HCT116 (cell line): ENCODE measurements at regions not wholly inside any gene's neighbourhood (a gene's known extent, or its start where the extent isn't known, plus 50 kb on each side); places are given as distances from the start of the nearest gene placed in this dataset.

Experiments used
- ATAC-seq: fragments of 200-7000 bp; cut with Tn5 transposase; 2 replicates; pipeline ENCODE4 v1.9.1; 2020; ENCODE audit warnings: mild to moderate bottlenecking, moderate library complexity
- BruUV-seq: library from RNA; stranded (reverse); fragments of 400-500 nt; replicated peaks from 2 replicates; lab custom pipeline; 2021; lab: Mats Ljungman, UMichigan
- CTCF ChIA-PET: fragments of 300-600 bp; sonication (Branson Sonifier 250); formaldehyde crosslinking; loops from one replicate; lab custom pipeline; 2021; ENCODE audit warnings: antibody characterized with exemption; lab: Charles Lee
- POLR2A ChIA-PET: fragments of 300-600, 350-600 bp; sonication (Branson Sonifier 250); formaldehyde crosslinking; loops from one replicate; lab custom pipeline; 2021; ENCODE audit warnings: antibody characterized with exemption; lab: Charles Lee
- RAD21 ChIA-PET, 2 experiments: fragments of 300-600 bp; sonication (Branson Sonifier 250); formaldehyde crosslinking; loops; one replicate each; lab custom pipeline; 2023; ENCODE audit warnings: low total read pairs in 2 of 2; ENCODE audit not compliant: uncharacterized antibody in 2 of 2, unreplicated experiment in 2 of 2, low non-redundant PET in 1 of 2; lab: Charles Lee
- DNase-seq: peaks from one replicate; pipeline ENCODE4 v3.0.0-alpha.2; 2010; ENCODE audit warnings: low read depth, low spot score
- H2AFZ ChIP-seq: fragments of 200-600 bp; shearing (Covaris generic), sonication (generic); 2 replicates; pipeline ENCODE4 v1.6.1; 2017; ENCODE audit warnings: low read depth, mixed run types, mixed read lengths, antibody characterized with exemption, low read length; ENCODE audit not compliant: poor library complexity, severe bottlenecking
- H3K27ac ChIP-seq: 2 replicates; pipeline ENCODE4 v1.5.1; 2012; ENCODE audit warnings: low read depth, low read length
- H3K27me3 ChIP-seq: fragments of 200-600 bp; sonication (generic); 2 replicates; pipeline ENCODE4 v1.6.1; 2016; ENCODE audit warnings: mixed run types, low read length, mixed read lengths; ENCODE audit not compliant: insufficient read depth
- H3K36me3 ChIP-seq, 2 experiments: fragments of 200-500 bp in 1 of 2; fragments of 200-600 bp in 1 of 2; sonication (Bioruptor generic) in 1 of 2; sonication (generic) in 1 of 2; 2 replicates each; pipeline versions ENCODE4 v1.5.1 to v1.6.1; 2014 to 2016; ENCODE audit warnings: low read length in 2 of 2, inconsistent platforms in 1 of 2, mixed read lengths in 1 of 2, mixed run types in 1 of 2; ENCODE audit not compliant: insufficient read depth in 2 of 2, control insufficient read depth in 1 of 2
- H3K4me1 ChIP-seq, 2 experiments: fragments of 200-600 bp in 1 of 2; sonication (generic) in 1 of 2; 2 replicates each; pipeline versions ENCODE4 v1.5.1 to v1.6.1; 2012 to 2017; ENCODE audit warnings: low read length in 2 of 2, inconsistent platforms in 1 of 2, mild to moderate bottlenecking in 1 of 2, mixed read lengths in 1 of 2, mixed run types in 1 of 2, moderate library complexity in 1 of 2; ENCODE audit not compliant: insufficient read depth in 2 of 2, control insufficient read depth in 1 of 2
- H3K4me2 ChIP-seq: fragments of 200-600 bp; sonication (generic); 2 replicates; pipeline ENCODE4 v1.6.1; 2017; ENCODE audit warnings: mixed run types, low read length, mixed read lengths
- H3K4me3 ChIP-seq, 2 experiments: fragments of 200-600 bp in 1 of 2; sonication (generic) in 1 of 2; replicated peaks in 1 of 2; 2 replicates each; pipeline ENCODE4 v1.5.1; 2011 to 2016; ENCODE audit warnings: low read length in 2 of 2, control low read depth in 1 of 2, low read depth in 1 of 2, mild to moderate bottlenecking in 1 of 2, mixed read lengths in 1 of 2, mixed run types in 1 of 2
- H3K79me2 ChIP-seq: fragments of 200-600 bp; sonication (generic); 2 replicates; pipeline ENCODE4 v1.6.1; 2017; ENCODE audit warnings: mild to moderate bottlenecking, mixed run types, low read length, moderate library complexity, mixed read lengths; ENCODE audit not compliant: insufficient read depth
- H3K9ac ChIP-seq: fragments of 200-600 bp; sonication (generic); 2 replicates; pipeline ENCODE4 v1.6.1; 2016; ENCODE audit warnings: low read length, mixed read lengths
- H3K9me2 ChIP-seq: fragments of 200-600 bp; sonication (generic), shearing (Covaris generic); 2 replicates; pipeline ENCODE4 v1.6.1; 2017; ENCODE audit warnings: mixed run types, mild to moderate bottlenecking, moderate library complexity; ENCODE audit not compliant: insufficient read depth
- H3K9me3 ChIP-seq, 2 experiments: fragments of 200-500 bp in 1 of 2; fragments of 200-600 bp in 1 of 2; sonication (Bioruptor generic) in 1 of 2; sonication (generic) in 1 of 2; 2 replicates each; pipeline ENCODE4 v1.6.1; 2014 to 2017; ENCODE audit warnings: low read length in 2 of 2, mixed read lengths in 2 of 2, inconsistent platforms in 1 of 2, low read depth in 1 of 2, mild to moderate bottlenecking in 1 of 2, mixed run types in 1 of 2, moderate library complexity in 1 of 2; ENCODE audit not compliant: control insufficient read depth in 1 of 2, insufficient read depth in 1 of 2
- H4K20me1 ChIP-seq: fragments of 200-600 bp; sonication (generic), shearing (Covaris generic); 2 replicates; pipeline ENCODE4 v1.6.1; 2017; ENCODE audit warnings: mixed run types, mild to moderate bottlenecking, moderate library complexity; ENCODE audit not compliant: insufficient read depth
- EZH2 ChIP-seq: fragments of 200-600 bp; sonication (generic); IDR thresholded peaks from 2 replicates; pipeline ENCODE4 v1.6.1; 2017; ENCODE audit warnings: antibody characterized with exemption, mixed run types
- RAD21 ChIP-seq: IDR thresholded peaks from 2 replicates; pipeline ENCODE4 v1.6.1; 2012; ENCODE audit warnings: low read depth, mild to moderate bottlenecking
- TCF7L2 ChIP-seq: IDR thresholded peaks from 2 replicates; pipeline ENCODE4 v1.7.0; 2011; ENCODE audit warnings: borderline replicate concordance, inconsistent platforms; ENCODE audit not compliant: insufficient read depth, insufficient read length; ENCODE audit errors: extremely low read depth
- ZFX ChIP-seq: fragments of 450-650 bp; IDR thresholded peaks from 2 replicates; pipeline ENCODE4 v1.6.1; 2017
- intact Hi-C: fragments of 100-400 bp; cut with micrococcal nuclease; formaldehyde crosslinking; loops from 2 replicates; pipeline ENCODE4 v1.10.0; 2022
- TF ChIP-seq, protein P1 (sequence below), 3 experiments: fragments of 200-600 bp in 1 of 3; sonication (generic) in 1 of 3; IDR thresholded peaks in 2 of 3; conservative IDR thresholded peaks in 1 of 3; 2 replicates each; pipeline ENCODE4 v1.5.1; 2012 to 2017; ENCODE audit warnings: low read depth in 2 of 3, low read length in 2 of 3, antibody characterized with exemption in 1 of 3, borderline replicate concordance in 1 of 3, control low read depth in 1 of 3, mild to moderate bottlenecking in 1 of 3, mixed read lengths in 1 of 3, mixed run types in 1 of 3, moderate library complexity in 1 of 3; ENCODE audit not compliant: insufficient read depth in 1 of 3
- TF ChIP-seq, protein P2 (sequence below): IDR thresholded peaks from 2 replicates; pipeline ENCODE4 v1.6.1; 2011; ENCODE audit warnings: mild to moderate bottlenecking, low read length, moderate library complexity; ENCODE audit not compliant: insufficient replicate concordance; ENCODE audit errors: extremely low read depth

GRCh38 chr7:51451751-51452476, 135.3 kb upstream of the COBL start:
- no TSS peak for BruUV-seq
- no peak overlapping the region for H3K4me2 ChIP-seq
- no peak overlapping the region for H3K4me3 ChIP-seq
- no peaks in the 10 kb centered on the region for H3K4me1 ChIP-seq
- CTCF ChIA-PET: no interaction called here
- no peak overlapping the region for H2AFZ ChIP-seq
- DNase-seq (no peak), ATAC-seq (peak; percentile 50; the same call in 1 of the 2 replicates)
- no peaks in the 10 kb centered on the region for H3K27me3 ChIP-seq
- no peaks in the 10 kb centered on the region for H4K20me1 ChIP-seq
- H3K9ac ChIP-seq: no peak overlapping the region
- RAD21 ChIA-PET: no interaction called here
- no peaks in the 10 kb centered on the region for H3K9me2 ChIP-seq
- no peaks in the 10 kb centered on the region for H3K9me3 ChIP-seq
- intact Hi-C loops: no loop called here
- TF ChIP-seq, protein P1, sequence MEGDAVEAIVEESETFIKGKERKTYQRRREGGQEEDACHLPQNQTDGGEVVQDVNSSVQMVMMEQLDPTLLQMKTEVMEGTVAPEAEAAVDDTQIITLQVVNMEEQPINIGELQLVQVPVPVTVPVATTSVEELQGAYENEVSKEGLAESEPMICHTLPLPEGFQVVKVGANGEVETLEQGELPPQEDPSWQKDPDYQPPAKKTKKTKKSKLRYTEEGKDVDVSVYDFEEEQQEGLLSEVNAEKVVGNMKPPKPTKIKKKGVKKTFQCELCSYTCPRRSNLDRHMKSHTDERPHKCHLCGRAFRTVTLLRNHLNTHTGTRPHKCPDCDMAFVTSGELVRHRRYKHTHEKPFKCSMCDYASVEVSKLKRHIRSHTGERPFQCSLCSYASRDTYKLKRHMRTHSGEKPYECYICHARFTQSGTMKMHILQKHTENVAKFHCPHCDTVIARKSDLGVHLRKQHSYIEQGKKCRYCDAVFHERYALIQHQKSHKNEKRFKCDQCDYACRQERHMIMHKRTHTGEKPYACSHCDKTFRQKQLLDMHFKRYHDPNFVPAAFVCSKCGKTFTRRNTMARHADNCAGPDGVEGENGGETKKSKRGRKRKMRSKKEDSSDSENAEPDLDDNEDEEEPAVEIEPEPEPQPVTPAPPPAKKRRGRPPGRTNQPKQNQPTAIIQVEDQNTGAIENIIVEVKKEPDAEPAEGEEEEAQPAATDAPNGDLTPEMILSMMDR (IDR thresholded peaks at IDR 0.05 in 2 of 3, conservative IDR thresholded peaks at IDR 0.05 in 1 of 3; ENCODE audit: borderline replicate concordance in 1 of 3, insufficient read depth in 1 of 3, low read depth in 2 of 3, low read length in 2 of 3): peak in 2 of 3 experiments; percentile 16 to 25; a peak in 1 of 6 replicates
- TF ChIP-seq EZH2 (no peak), ZFX (no peak), TCF7L2 (no peak)
- no peaks in the 10 kb centered on the region for H3K36me3 ChIP-seq
- POLR2A ChIA-PET: no interaction called here
- no peaks in the 10 kb centered on the region for H3K79me2 ChIP-seq
- no peak overlapping the region for H3K27ac ChIP-seq

- H3K4me3 ChIP-seq: no peak overlapping the region
- ChIA-PET CTCF (no interaction called here), POLR2A (no interaction called here), RAD21 (no interaction called here)
- no peak overlapping the region for H2AFZ ChIP-seq
- TF ChIP-seq ZFX (no peak), EZH2 (no peak), RAD21 (no peak)
- TF ChIP-seq, protein P2, sequence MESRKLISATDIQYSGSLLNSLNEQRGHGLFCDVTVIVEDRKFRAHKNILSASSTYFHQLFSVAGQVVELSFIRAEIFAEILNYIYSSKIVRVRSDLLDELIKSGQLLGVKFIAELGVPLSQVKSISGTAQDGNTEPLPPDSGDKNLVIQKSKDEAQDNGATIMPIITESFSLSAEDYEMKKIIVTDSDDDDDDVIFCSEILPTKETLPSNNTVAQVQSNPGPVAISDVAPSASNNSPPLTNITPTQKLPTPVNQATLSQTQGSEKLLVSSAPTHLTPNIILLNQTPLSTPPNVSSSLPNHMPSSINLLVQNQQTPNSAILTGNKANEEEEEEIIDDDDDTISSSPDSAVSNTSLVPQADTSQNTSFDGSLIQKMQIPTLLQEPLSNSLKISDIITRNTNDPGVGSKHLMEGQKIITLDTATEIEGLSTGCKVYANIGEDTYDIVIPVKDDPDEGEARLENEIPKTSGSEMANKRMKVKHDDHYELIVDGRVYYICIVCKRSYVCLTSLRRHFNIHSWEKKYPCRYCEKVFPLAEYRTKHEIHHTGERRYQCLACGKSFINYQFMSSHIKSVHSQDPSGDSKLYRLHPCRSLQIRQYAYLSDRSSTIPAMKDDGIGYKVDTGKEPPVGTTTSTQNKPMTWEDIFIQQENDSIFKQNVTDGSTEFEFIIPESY: no peak
- H3K79me2 ChIP-seq: no peaks in the 10 kb centered on the region
- intact Hi-C loops: no loop called here
- H3K4me2 ChIP-seq: no peak overlapping the region
- H3K9ac ChIP-seq: no peak overlapping the region
- ATAC-seq (no peak), DNase-seq (no peak)
- no peaks in the 10 kb centered on the region for H3K36me3 ChIP-seq
- no peak overlapping the region for H3K27ac ChIP-seq
- H3K4me1 ChIP-seq: no peaks in the 10 kb centered on the region
- no TSS peak for BruUV-seq
- no peaks in the 10 kb centered on the region for H4K20me1 ChIP-seq
- H3K27me3 ChIP-seq: no peaks in the 10 kb centered on the region
- no peaks in the 10 kb centered on the region for H3K9me3 ChIP-seq
- H3K9me2 ChIP-seq: no peaks in the 10 kb centered on the region
Measured at GRCh38 chr7:51450541-51450940, 133.9 kb upstream of the COBL start.
